ENCODE measurements at regions not wholly inside any gene's neighbourhood (a gene's known extent, or its start where the extent isn't known, plus 50 kb on each side); places are given as distances from the start of the nearest gene placed in this dataset.

- no peak overlapping the region for H3K4me3 ChIP-seq (replicated peaks; ENCODE audit: low read depth, low read length)
- TF ChIP-seq CTCF (IDR thresholded peaks at IDR 0.05; ENCODE audit: low read depth, low read length, missing control alignments) = no peak
- DNase-seq (ENCODE audit: extremely low read depth, low read depth) = no peak
These were observed 1431.4 kb downstream of the BRD1 start for GRCh38 chr22:48396091-48396784.

- no peak for TF ChIP-seq CTCF (IDR thresholded peaks at IDR 0.05; ENCODE audit: low read depth, low read length, missing control alignments)
- H3K4me3 ChIP-seq (replicated peaks; ENCODE audit: low read depth, low read length) = no peak overlapping the region
- no peak for DNase-seq (ENCODE audit: extremely low read depth, low read depth)
These were observed 1432.5 kb downstream of the BRD1 start for GRCh38 chr22:48395201-48395600.

- no peak for TF ChIP-seq CTCF (IDR thresholded peaks at IDR 0.05; ENCODE audit: low read depth, low read length, missing control alignments)
- H3K4me3 ChIP-seq (replicated peaks; ENCODE audit: low read depth, low read length) = no peak overlapping the region
- no peak for DNase-seq (ENCODE audit: extremely low read depth, low read depth)
These were observed 1432.9 kb downstream of the BRD1 start for GRCh38 chr22:48394787-48395186.

GRCh38 chr22:48393885-48394284 is 1433.8 kb downstream of the BRD1 start:
- DNase-seq (ENCODE audit: extremely low read depth, low read depth) = no peak
- TF ChIP-seq CTCF (IDR thresholded peaks at IDR 0.05; ENCODE audit: low read depth, low read length, missing control alignments) = no peak
- H3K4me3 ChIP-seq (replicated peaks; ENCODE audit: low read depth, low read length) = no peak overlapping the region

GRCh38 chr22:48393041-48393370 is 1434.7 kb downstream of the BRD1 start:
- DNase-seq (ENCODE audit: extremely low read depth, low read depth) = no peak
- no peak overlapping the region for H3K4me3 ChIP-seq (replicated peaks; ENCODE audit: low read depth, low read length)
- TF ChIP-seq CTCF (IDR thresholded peaks at IDR 0.05; ENCODE audit: low read depth, low read length, missing control alignments) = no peak

GRCh38 chr22:48391820-48392219 is 1435.9 kb downstream of the BRD1 start:
- no peak overlapping the region for H3K4me3 ChIP-seq (replicated peaks; ENCODE audit: low read depth, low read length)
- TF ChIP-seq CTCF (IDR thresholded peaks at IDR 0.05; ENCODE audit: low read depth, low read length, missing control alignments) = no peak
- no peak for DNase-seq (ENCODE audit: extremely low read depth, low read depth)

- no peak for TF ChIP-seq CTCF (IDR thresholded peaks at IDR 0.05; ENCODE audit: low read depth, low read length, missing control alignments)
- no peak for DNase-seq (ENCODE audit: extremely low read depth, low read depth)
- H3K4me3 ChIP-seq (replicated peaks; ENCODE audit: low read depth, low read length) = no peak overlapping the region
These were observed 1436.4 kb downstream of the BRD1 start for GRCh38 chr22:48391171-48391711.
